Left ventricle myocardium inferior (tissue), 1 donor: ENCODE measurements at regions not wholly inside any gene's neighbourhood (a gene's known extent, or its start where the extent isn't known, plus 50 kb on each side); places are given as distances from the start of the nearest gene placed in this dataset.

Experiments
- DNase-seq: peaks from one replicate; pipeline ENCODE4 v3.0.0-alpha.2; 2020
- H3K27ac ChIP-seq: fragments of 200-600 bp; replicated peaks from 2 replicates; pipeline ENCODE4 v1.8.0; 2021
- H3K27me3 ChIP-seq: fragments of 200-600 bp; 2 replicates; pipeline ENCODE4 v1.8.0; 2021; ENCODE audit warnings: low read depth
- H3K36me3 ChIP-seq: fragments of 200-600 bp; 2 replicates; pipeline ENCODE4 v1.8.0; 2021
- H3K4me1 ChIP-seq: fragments of 200-600 bp; 2 replicates; pipeline ENCODE4 v1.8.0; 2021
- H3K4me3 ChIP-seq: fragments of 200-600 bp; 2 replicates; pipeline ENCODE4 v1.8.0; 2021; ENCODE audit warnings: mild to moderate bottlenecking, moderate library complexity
- H3K9me3 ChIP-seq: fragments of 200-600 bp; replicated peaks from 2 replicates; pipeline ENCODE4 v1.8.0; 2021
- CTCF ChIP-seq: fragments of 200-600 bp; IDR thresholded peaks from 2 replicates; pipeline ENCODE4 v1.8.0; 2021; ENCODE audit warnings: antibody characterized with exemption, mild to moderate bottlenecking, borderline replicate concordance
- intact Hi-C: fragments of 100-400 bp; cut with micrococcal nuclease; formaldehyde crosslinking; loops from one replicate; pipeline ENCODE4 v1.11.0; 2022
- donor health status: DM: no; HTN: yes; CAD: no; lungs with severe emphysema.

- no peak for DNase-seq
- H3K4me1 ChIP-seq = peaks cover 66% of the 10 kb centered on the region
Observed at GRCh38 chr9:679462-679861, 162.0 kb upstream of the DMRT1 start.

GRCh38 chr9:680106-680505 lies 161.4 kb upstream of the DMRT1 start:
- Histone ChIP-seq H3K4me3 (no peak overlapping the region), H3K4me1 (peaks cover 70% of the 10 kb centered on the region), H3K9me3 (no peaks in the 10 kb centered on the region), H3K27me3 (no peaks in the 10 kb centered on the region), H3K36me3 (peaks cover 4% of the 10 kb centered on the region), H3K27ac (peak overlapping the region; percentile 28)
- no peak for TF ChIP-seq CTCF
- intact Hi-C loops = no loop called here
- DNase-seq = no peak

More at GRCh38 chr9:679462-679861, 162.0 kb upstream of the DMRT1 start:
- intact Hi-C loops = no loop called here
- Histone ChIP-seq H3K36me3 (peaks cover 4% of the 10 kb centered on the region), H3K27ac (no peak overlapping the region), H3K9me3 (no peaks in the 10 kb centered on the region), H3K27me3 (no peaks in the 10 kb centered on the region), H3K4me3 (no peak overlapping the region)
- no peak for TF ChIP-seq CTCF

- H3K4me3 ChIP-seq = no peak overlapping the region
Observed at GRCh38 chr9:682633-683508, 158.6 kb upstream of the DMRT1 start.

GRCh38 chr9:683509-684021 lies 157.9 kb upstream of the DMRT1 start:
- no peak overlapping the region for H3K4me3 ChIP-seq
- no peaks in the 10 kb centered on the region for H3K36me3 ChIP-seq
- peaks cover 70% of the 10 kb centered on the region for H3K4me1 ChIP-seq
- no peaks in the 10 kb centered on the region for H3K9me3 ChIP-seq
- H3K27ac ChIP-seq = peak overlapping the region; percentile 58
- TF ChIP-seq CTCF = no peak
- intact Hi-C loops = no loop called here
- DNase-seq = no peak
- no peaks in the 10 kb centered on the region for H3K27me3 ChIP-seq

More at GRCh38 chr9:682633-683508, 158.6 kb upstream of the DMRT1 start:
- Histone ChIP-seq H3K27me3 (no peaks in the 10 kb centered on the region), H3K9me3 (no peaks in the 10 kb centered on the region), H3K36me3 (peaks cover 3% of the 10 kb centered on the region), H3K27ac (peak overlapping the region; percentile 58), H3K4me1 (peaks cover 70% of the 10 kb centered on the region)
- DNase-seq = no peak
- intact Hi-C loops = no loop called here
- no peak for TF ChIP-seq CTCF

GRCh38 chr9:684054-684890 lies 157.2 kb upstream of the DMRT1 start:
- H3K27ac ChIP-seq = peak overlapping the region; percentile 58
- H3K27me3 ChIP-seq = no peaks in the 10 kb centered on the region
- H3K4me1 ChIP-seq = peaks cover 71% of the 10 kb centered on the region
- no peak for TF ChIP-seq CTCF
- no peak overlapping the region for H3K4me3 ChIP-seq
- intact Hi-C loops = no loop called here
- H3K9me3 ChIP-seq = no peaks in the 10 kb centered on the region
- H3K36me3 ChIP-seq = peaks cover 1% of the 10 kb centered on the region
- DNase-seq = no peak
